ENCODE measurements at regions not wholly inside any gene's neighbourhood (a gene's known extent, or its start where the extent isn't known, plus 50 kb on each side); places are given as distances from the start of the nearest gene placed in this dataset.

GRCh38 chr11:91591021-91591420, 633.6 kb upstream of the FAT3 start:
- TF ChIP-seq POLR2A (IDR thresholded peaks at IDR 0.05): no peak
- no peak for TF ChIP-seq CTCF (IDR thresholded peaks at IDR 0.05)
- no peak for TF ChIP-seq EP300 (IDR thresholded peaks at IDR 0.05)
